Keratinocyte (primary cell): ENCODE measurements at regions not wholly inside any gene's neighbourhood (a gene's known extent, or its start where the extent isn't known, plus 50 kb on each side); places are given as distances from the start of the nearest gene placed in this dataset.

Experiments
- DNase-seq: peaks from one replicate; pipeline ENCODE4 v3.0.0-alpha.2; 2011; ENCODE audit warnings: low read depth, missing footprints, low spot score
- FAIRE-seq: peaks from 2 replicates; lab custom pipeline; 2011; peaks lifted over from hg19 to GRCh38; lab: Jason Lieb, UNC
- H2AFZ ChIP-seq: 2 replicates; pipeline ENCODE4 v1.6.0; 2012; ENCODE audit warnings: low read length, control low read depth, inconsistent platforms; ENCODE audit not compliant: control insufficient read depth
- H3K27ac ChIP-seq: 2 replicates; pipeline ENCODE4 v1.5.1; 2011; ENCODE audit warnings: low read length; ENCODE audit not compliant: control insufficient read depth, insufficient read depth
- H3K27me3 ChIP-seq: 3 replicates; pipeline ENCODE4 v1.6.0; 2011; ENCODE audit warnings: low read length; ENCODE audit not compliant: control insufficient read depth, insufficient read depth; ENCODE audit errors: extremely low read depth
- H3K36me3 ChIP-seq, 2 experiments: 2 replicates in 1 of 2; 3 replicates in 1 of 2; pipeline ENCODE4 v1.5.1; 2011; ENCODE audit warnings: low read length in 2 of 2, mild to moderate bottlenecking in 1 of 2; ENCODE audit not compliant: control insufficient read depth in 2 of 2, insufficient read depth in 2 of 2; ENCODE audit errors: extremely low read depth in 1 of 2
- H3K4me1 ChIP-seq: 3 replicates; pipeline ENCODE4 v1.5.1; 2011; ENCODE audit warnings: low read length; ENCODE audit not compliant: control insufficient read depth, insufficient read depth; ENCODE audit errors: extremely low read depth
- H3K4me2 ChIP-seq: 3 replicates; pipeline ENCODE4 v1.6.0; 2011; ENCODE audit warnings: low read depth, low read length; ENCODE audit not compliant: control insufficient read depth, insufficient read depth; ENCODE audit errors: extremely low read depth
- H3K4me3 ChIP-seq, 3 experiments: fragments of 200-600 bp in 1 of 3; sonication (generic) in 1 of 3; 2 replicates in 2 of 3; 3 replicates in 1 of 3; pipeline ENCODE4 v1.5.1; 2011 to 2016; ENCODE audit warnings: low read length in 3 of 3, mild to moderate bottlenecking in 3 of 3, control low read depth in 2 of 3, inconsistent platforms in 1 of 3, low read depth in 1 of 3, mixed read lengths in 1 of 3, mixed run types in 1 of 3, moderate library complexity in 1 of 3; ENCODE audit not compliant: control insufficient read depth in 2 of 3, insufficient read depth in 2 of 3; ENCODE audit errors: extremely low read depth in 1 of 3
- H3K79me2 ChIP-seq: 2 replicates; pipeline ENCODE4 v1.6.0; 2012; ENCODE audit warnings: low read length; ENCODE audit not compliant: control insufficient read depth, insufficient read depth
- H3K9ac ChIP-seq: 3 replicates; pipeline ENCODE4 v1.6.0; 2011; ENCODE audit warnings: low read length; ENCODE audit not compliant: control insufficient read depth, insufficient read depth; ENCODE audit errors: extremely low read depth
- H3K9me1 ChIP-seq: 3 replicates; pipeline ENCODE4 v1.6.0; 2011; ENCODE audit warnings: low read length; ENCODE audit not compliant: control insufficient read depth, insufficient read depth; ENCODE audit errors: extremely low read depth
- H3K9me3 ChIP-seq: 2 replicates; pipeline ENCODE4 v1.5.1; 2012; ENCODE audit warnings: low read depth, low read length; ENCODE audit not compliant: control insufficient read depth
- H4K20me1 ChIP-seq: 3 replicates; pipeline ENCODE4 v1.6.0; 2011; ENCODE audit warnings: low read length; ENCODE audit not compliant: control insufficient read depth, insufficient read depth; ENCODE audit errors: extremely low read depth
- CTCF ChIP-seq, 3 experiments: IDR thresholded peaks in 1 of 3; conservative IDR thresholded peaks in 1 of 3; optimal IDR thresholded peaks in 1 of 3; 2 replicates in 2 of 3; 3 replicates in 1 of 3; pipeline versions ENCODE3 to v1.5.1; 2011; ENCODE audit warnings: low read length in 3 of 3, mild to moderate bottlenecking in 3 of 3, moderate library complexity in 2 of 3, control low read depth in 1 of 3, inconsistent platforms in 1 of 3; ENCODE audit not compliant: insufficient read depth in 2 of 3; ENCODE audit errors: extremely low read depth in 1 of 3
- EZH2 ChIP-seq: IDR thresholded peaks from one replicate; pipeline ENCODE4 v1.6.1; 2012; ENCODE audit warnings: inconsistent platforms, mild to moderate bottlenecking, low read length, moderate library complexity
- dilution Hi-C: fragments of 300-500 bp; cut with MboI; formaldehyde crosslinking; loops from one replicate; pipeline ENCODE4 v1.7.0; 2020; ENCODE audit warnings: low sequenced_read_pairs; ENCODE audit not compliant: extremely low pct_ligation_motif_present

- no peaks in the 10 kb centered on the region for H4K20me1 ChIP-seq
- H3K9me1 ChIP-seq: no peaks in the 10 kb centered on the region
- no peaks in the 10 kb centered on the region for H3K36me3 ChIP-seq
- H3K9me3 ChIP-seq: no peaks in the 10 kb centered on the region
- H2AFZ ChIP-seq: no peak overlapping the region
- no peak overlapping the region for H3K27ac ChIP-seq
- H3K27me3 ChIP-seq: no peaks in the 10 kb centered on the region
- FAIRE-seq: no peak
- TF ChIP-seq CTCF (optimal IDR thresholded peaks at IDR 0.05 in 1 of 3, IDR thresholded peaks at IDR 0.05 in 1 of 3, conservative IDR thresholded peaks at IDR 0.05 in 1 of 3; ENCODE audit: extremely low read depth in 1 of 3, insufficient read depth in 2 of 3, low read length in 3 of 3): no peak
- H3K9ac ChIP-seq: no peak overlapping the region
- H3K4me2 ChIP-seq: no peak overlapping the region
- H3K4me3 ChIP-seq: no peak overlapping the region
- H3K4me1 ChIP-seq: no peaks in the 10 kb centered on the region
- DNase-seq: no peak
- dilution Hi-C loops: no loop called here
- no peaks in the 10 kb centered on the region for H3K79me2 ChIP-seq
Observed at GRCh38 chr7:115546790-115547189, 483.8 kb downstream of the TFEC start.

GRCh38 chr7:115533785-115534184, 496.8 kb downstream of the TFEC start:
- Histone ChIP-seq H3K9me3 (no peaks in the 10 kb centered on the region), H3K27ac (no peak overlapping the region), H3K9ac (no peak overlapping the region), H2AFZ (no peak overlapping the region), H3K4me2 (no peak overlapping the region), H4K20me1 (no peaks in the 10 kb centered on the region), H3K27me3 (no peaks in the 10 kb centered on the region), H3K36me3 (no peaks in the 10 kb centered on the region), H3K79me2 (no peaks in the 10 kb centered on the region), H3K4me3 (no peak overlapping the region), H3K9me1 (no peaks in the 10 kb centered on the region), H3K4me1 (no peaks in the 10 kb centered on the region)
- DNase-seq (no peak), FAIRE-seq (no peak)
- dilution Hi-C loops: no loop called here
- TF ChIP-seq EZH2 (no peak), CTCF (optimal IDR thresholded peaks at IDR 0.05 in 1 of 3, IDR thresholded peaks at IDR 0.05 in 1 of 3, conservative IDR thresholded peaks at IDR 0.05 in 1 of 3; ENCODE audit: extremely low read depth in 1 of 3, insufficient read depth in 2 of 3, low read length in 3 of 3) (no peak)
